Prostate gland (tissue), 2 donors: ENCODE measurements at regions not wholly inside any gene's neighbourhood (a gene's known extent, or its start where the extent isn't known, plus 50 kb on each side); places are given as distances from the start of the nearest gene placed in this dataset.

Experiments used
- POLR2A ChIP-seq: fragments of 450-650 bp; IDR thresholded peaks from one replicate; pipeline ENCODE4 v1.6.1; 2016; ENCODE audit warnings: antibody characterized with exemption, mild to moderate bottlenecking
- POLR2AphosphoS5 ChIP-seq: sonication (generic); formaldehyde crosslinking; IDR thresholded peaks from one replicate; pipeline ENCODE4 v1.6.1; 2017; ENCODE audit warnings: antibody characterized with exemption
- TF ChIP-seq, protein P1 (sequence below), 4 experiments: fragments of 200-600 bp in 2 of 4; fragments of 450-650 bp in 2 of 4; sonication (generic) in 2 of 4; IDR thresholded peaks; 1 replicate in 3 of 4; 2 replicates in 1 of 4; pipeline ENCODE4 v1.5.1; 2016 to 2019; ENCODE audit warnings: antibody characterized with exemption in 4 of 4, mild to moderate bottlenecking in 2 of 4, moderate library complexity in 2 of 4

DNA sequence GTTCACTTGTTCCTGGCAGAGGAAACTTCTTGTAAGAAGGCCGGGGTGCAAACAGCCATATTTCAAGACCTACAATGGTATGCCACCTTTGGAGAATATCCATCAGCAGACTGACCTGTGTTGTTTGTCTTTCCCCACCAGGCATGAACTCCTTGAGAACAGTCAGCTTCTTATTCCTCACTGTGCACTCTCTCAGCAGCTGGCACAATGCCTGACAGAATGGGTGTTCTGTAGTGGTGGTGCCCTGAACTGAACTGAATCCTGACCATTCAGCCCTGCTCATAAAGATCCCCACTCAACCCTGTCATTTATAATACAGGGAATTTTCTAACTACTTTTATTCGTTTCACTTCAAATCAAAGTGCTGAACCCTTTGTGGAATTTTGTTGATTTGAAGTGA, 206.9 kb downstream of the COX7C start:
- TF ChIP-seq, protein P1, sequence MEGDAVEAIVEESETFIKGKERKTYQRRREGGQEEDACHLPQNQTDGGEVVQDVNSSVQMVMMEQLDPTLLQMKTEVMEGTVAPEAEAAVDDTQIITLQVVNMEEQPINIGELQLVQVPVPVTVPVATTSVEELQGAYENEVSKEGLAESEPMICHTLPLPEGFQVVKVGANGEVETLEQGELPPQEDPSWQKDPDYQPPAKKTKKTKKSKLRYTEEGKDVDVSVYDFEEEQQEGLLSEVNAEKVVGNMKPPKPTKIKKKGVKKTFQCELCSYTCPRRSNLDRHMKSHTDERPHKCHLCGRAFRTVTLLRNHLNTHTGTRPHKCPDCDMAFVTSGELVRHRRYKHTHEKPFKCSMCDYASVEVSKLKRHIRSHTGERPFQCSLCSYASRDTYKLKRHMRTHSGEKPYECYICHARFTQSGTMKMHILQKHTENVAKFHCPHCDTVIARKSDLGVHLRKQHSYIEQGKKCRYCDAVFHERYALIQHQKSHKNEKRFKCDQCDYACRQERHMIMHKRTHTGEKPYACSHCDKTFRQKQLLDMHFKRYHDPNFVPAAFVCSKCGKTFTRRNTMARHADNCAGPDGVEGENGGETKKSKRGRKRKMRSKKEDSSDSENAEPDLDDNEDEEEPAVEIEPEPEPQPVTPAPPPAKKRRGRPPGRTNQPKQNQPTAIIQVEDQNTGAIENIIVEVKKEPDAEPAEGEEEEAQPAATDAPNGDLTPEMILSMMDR (IDR thresholded peaks at IDR 0.05) = no peak
- TF ChIP-seq POLR2A = no peak
- no peak for TF ChIP-seq POLR2AphosphoS5
